WTC11 (cell line): ENCODE measurements at regions not wholly inside any gene's neighbourhood (a gene's known extent, or its start where the extent isn't known, plus 50 kb on each side); places are given as distances from the start of the nearest gene placed in this dataset.

Experiments
- ATAC-seq: fragments of 200-7000 bp; cut with Tn5 transposase; 2 replicates; pipeline ENCODE4 v1.10.0; 2021; ENCODE audit warnings: mild to moderate bottlenecking, moderate library complexity
- CTCF ChIA-PET: fragments of 300-600 bp; sonication (Branson Sonifier 250); formaldehyde crosslinking; loops from one replicate; lab custom pipeline; 2021; ENCODE audit warnings: antibody characterized with exemption; lab: Charles Lee
- POLR2A ChIA-PET: fragments of 350-600 bp; sonication (Branson Sonifier 250); formaldehyde crosslinking; loops from one replicate; lab custom pipeline; 2021; ENCODE audit warnings: antibody characterized with exemption; lab: Charles Lee
- DNase-seq: peaks from one replicate; pipeline ENCODE4 v3.0.0; 2021; ENCODE audit warnings: low spot score
- H3K27ac Mint-ChIP-seq: 2 replicates; pipeline ENCODE4 v1.8.0; 2021; ENCODE audit warnings: mixed read lengths
- H3K27me3 Mint-ChIP-seq: 2 replicates; pipeline ENCODE4 v1.8.0; 2021; ENCODE audit warnings: low read depth, mild to moderate bottlenecking, moderate library complexity, mixed read lengths
- H3K36me3 Mint-ChIP-seq: 2 replicates; pipeline ENCODE4 v1.8.0; 2021; ENCODE audit warnings: mixed read lengths
- H3K4me1 Mint-ChIP-seq: 2 replicates; pipeline ENCODE4 v1.8.0; 2022; ENCODE audit warnings: mixed read lengths
- H3K4me3 Mint-ChIP-seq: 2 replicates; pipeline ENCODE4 v1.8.0; 2021; ENCODE audit warnings: mild to moderate bottlenecking, moderate library complexity, mixed read lengths
- H3K9me3 Mint-ChIP-seq: 2 replicates; pipeline ENCODE4 v1.8.0; 2021; ENCODE audit warnings: mixed read lengths
- ATF1 ChIP-seq: sonication (generic); formaldehyde crosslinking; IDR thresholded peaks from 2 replicates; pipeline ENCODE4 v1.8.1; 2023; ENCODE audit warnings: mild to moderate bottlenecking, moderate library complexity, missing genetic modification reagents
- ATF3 ChIP-seq: sonication (generic); formaldehyde crosslinking; conservative IDR thresholded peaks from 2 replicates; pipeline ENCODE4 v1.8.1; 2022; ENCODE audit warnings: mild to moderate bottlenecking, missing genetic modification reagents
- CBFB ChIP-seq: sonication (generic); formaldehyde crosslinking; IDR thresholded peaks from 2 replicates; pipeline ENCODE4 v1.8.1; 2022; ENCODE audit warnings: mild to moderate bottlenecking, low read depth, missing genetic modification reagents
- E2F5 ChIP-seq: sonication (generic); formaldehyde crosslinking; IDR thresholded peaks from 2 replicates; pipeline ENCODE4 v1.8.1; 2022; ENCODE audit warnings: mild to moderate bottlenecking, moderate library complexity, missing genetic modification reagents
- ERG ChIP-seq: fragments of 250-450 bp; sonication (Bioruptor Pico); IDR thresholded peaks from 2 replicates; pipeline ENCODE4 v1.8.0; 2021; ENCODE audit warnings: mild to moderate bottlenecking
- ESRRA ChIP-seq: sonication (generic); formaldehyde crosslinking; IDR thresholded peaks from 2 replicates; pipeline ENCODE4 v1.8.1; 2022; ENCODE audit warnings: mild to moderate bottlenecking, missing genetic modification reagents, borderline replicate concordance
- FOXP1 ChIP-seq: sonication (generic); formaldehyde crosslinking; IDR thresholded peaks from 2 replicates; pipeline ENCODE4 v1.8.0; 2022; ENCODE audit warnings: missing genetic modification reagents, mild to moderate bottlenecking, moderate library complexity, borderline replicate concordance
- FOXP4 ChIP-seq: sonication (generic); formaldehyde crosslinking; IDR thresholded peaks from 2 replicates; pipeline ENCODE4 v1.8.0; 2022; ENCODE audit warnings: mild to moderate bottlenecking, missing genetic modification reagents
- GABPB1 ChIP-seq: sonication (generic); formaldehyde crosslinking; IDR thresholded peaks from 2 replicates; pipeline ENCODE4 v1.8.1; 2023; ENCODE audit warnings: mild to moderate bottlenecking, missing genetic modification reagents
- GRHL2 ChIP-seq: fragments of 250-450 bp; sonication (Bioruptor Pico); IDR thresholded peaks from 2 replicates; pipeline ENCODE4 v1.8.0; 2022; ENCODE audit warnings: mild to moderate bottlenecking, moderate library complexity; ENCODE audit not compliant: insufficient replicate concordance, severe bottlenecking
- GTF2I ChIP-seq: fragments of 250-450 bp; sonication (Bioruptor Pico); conservative IDR thresholded peaks from 2 replicates; pipeline ENCODE4 v1.4.0; 2021; ENCODE audit warnings: mild to moderate bottlenecking
- HMGXB4 ChIP-seq: sonication (generic); formaldehyde crosslinking; IDR thresholded peaks from 2 replicates; pipeline ENCODE4 v1.8.1; 2023; ENCODE audit warnings: mild to moderate bottlenecking, moderate library complexity, missing genetic modification reagents
- PRDM15 ChIP-seq: sonication (generic); formaldehyde crosslinking; IDR thresholded peaks from 2 replicates; pipeline ENCODE4 v1.8.0; 2022; ENCODE audit warnings: missing genetic modification reagents
- SMAD4 ChIP-seq: sonication (generic); formaldehyde crosslinking; IDR thresholded peaks from 2 replicates; pipeline ENCODE4 v1.8.0; 2022; ENCODE audit warnings: mild to moderate bottlenecking, missing genetic modification reagents
- TEAD4 ChIP-seq: sonication (generic); formaldehyde crosslinking; IDR thresholded peaks from 2 replicates; pipeline ENCODE4 v1.8.0; 2022; ENCODE audit warnings: mild to moderate bottlenecking, missing genetic modification reagents
- USF1 ChIP-seq: sonication (generic); formaldehyde crosslinking; IDR thresholded peaks from 2 replicates; pipeline ENCODE4 v1.8.0; 2022; ENCODE audit warnings: mild to moderate bottlenecking, missing genetic modification reagents
- USF2 ChIP-seq: sonication (generic); formaldehyde crosslinking; IDR thresholded peaks from 2 replicates; pipeline ENCODE4 v1.8.1; 2023; ENCODE audit warnings: mild to moderate bottlenecking, missing genetic modification reagents, moderate library complexity
- ZBTB21 ChIP-seq: sonication (generic); formaldehyde crosslinking; IDR thresholded peaks from 2 replicates; pipeline ENCODE4 v1.8.1; 2023; ENCODE audit warnings: mild to moderate bottlenecking, missing genetic modification reagents, borderline replicate concordance
- ZBTB43 ChIP-seq: sonication (generic); formaldehyde crosslinking; IDR thresholded peaks from 2 replicates; pipeline ENCODE4 v1.8.1; 2023; ENCODE audit warnings: mild to moderate bottlenecking, missing genetic modification reagents
- ZMAT4 ChIP-seq: fragments of 250-450 bp; sonication (Bioruptor Pico); IDR thresholded peaks from 2 replicates; pipeline ENCODE4 v1.9.0; 2021; ENCODE audit warnings: mild to moderate bottlenecking
- ZNF396 ChIP-seq: fragments of 250-450 bp; sonication (Bioruptor Pico); IDR thresholded peaks from 2 replicates; pipeline ENCODE4 v1.8.0; 2021; ENCODE audit warnings: mild to moderate bottlenecking, moderate library complexity, borderline replicate concordance
- ZNF423 ChIP-seq: fragments of 250-450 bp; sonication (Bioruptor Pico); IDR thresholded peaks from 2 replicates; pipeline ENCODE4 v2.1.2; 2022; ENCODE audit warnings: mild to moderate bottlenecking, moderate library complexity

GRCh38 chr11:21707116-21707739, 485.7 kb upstream of the ANO5 start:
- no peaks in the 10 kb centered on the region for H3K9me3 Mint-ChIP-seq
- H3K4me3 Mint-ChIP-seq = no peak overlapping the region
- DNase-seq = no peak
- TF ChIP-seq ERG (no peak), TEAD4 (CRISPR knock-in tag) (no peak), USF2 (no peak), ZMAT4 (CRISPR knock-in tag) (no peak), GTF2I (CRISPR knock-in tag) (no peak), ZNF396 (CRISPR knock-in tag) (no peak), FOXP4 (CRISPR knock-in tag) (no peak)
- ATAC-seq = no peak
- peaks cover 19% of the 10 kb centered on the region for H3K4me1 Mint-ChIP-seq
- POLR2A ChIA-PET = no interaction called here
- no peak overlapping the region for H3K27ac Mint-ChIP-seq
- no peaks in the 10 kb centered on the region for H3K27me3 Mint-ChIP-seq
- CTCF ChIA-PET = no interaction called here
- no peaks in the 10 kb centered on the region for H3K36me3 Mint-ChIP-seq

- CTCF ChIA-PET = no interaction called here
- ATAC-seq = no peak
- Mint-ChIP-seq H3K36me3 (no peaks in the 10 kb centered on the region), H3K4me3 (no peak overlapping the region), H3K9me3 (peaks cover 4% of the 10 kb centered on the region; the same call in 1 of the 2 replicates), H3K27me3 (no peaks in the 10 kb centered on the region), H3K4me1 (peaks cover 18% of the 10 kb centered on the region), H3K27ac (no peak overlapping the region)
- POLR2A ChIA-PET = no interaction called here
- no peak for DNase-seq
- TF ChIP-seq ATF1 (CRISPR knock-in tag) (no peak), CBFB (CRISPR knock-in tag) (no peak), ESRRA (CRISPR knock-in tag) (no peak), HMGXB4 (CRISPR knock-in tag) (no peak), ZNF423 (CRISPR knock-in tag) (no peak), E2F5 (CRISPR knock-in tag) (no peak), GRHL2 (no peak), GABPB1 (CRISPR knock-in tag) (no peak), ATF3 (CRISPR knock-in tag) (no peak), FOXP1 (CRISPR knock-in tag) (no peak), ZBTB21 (CRISPR knock-in tag) (no peak), SMAD4 (CRISPR knock-in tag) (no peak), ZBTB43 (CRISPR knock-in tag) (no peak), PRDM15 (CRISPR knock-in tag) (no peak), USF1 (CRISPR knock-in tag) (no peak)
Measured at GRCh38 chr11:21710809-21711208, 482.1 kb upstream of the ANO5 start.
